HG03064 (cell line): ENCODE measurements at regions not wholly inside any gene's neighbourhood (a gene's known extent, or its start where the extent isn't known, plus 50 kb on each side); places are given as distances from the start of the nearest gene placed in this dataset.
A peak's percentile ranks its signal among the peaks of the same experiment; 100 is the strongest.
"Not testable (repeated sequence)": the region's sequence is repeated elsewhere in the genome, so short reads cannot be mapped to it uniquely, and the experiment has no call there.

Experiments used
- ATAC-seq: cut with Tn5 transposase; IDR thresholded peaks from one replicate; pipeline ENCODE4 v1.9.1; 2021; ENCODE audit warnings: low read depth; ENCODE audit not compliant: unreplicated experiment

GRCh38 chr5:2101685-2102084 is 219.0 kb upstream of the IRX4 start:
- ATAC-seq: no peak

GRCh38 chr5:2096887-2097505 is 214.3 kb upstream of the IRX4 start:
- ATAC-seq: no peak

- ATAC-seq: no peak
Observed at GRCh38 chr5:2095011-2095410, 212.3 kb upstream of the IRX4 start.

- ATAC-seq: no peak
Observed at GRCh38 chr5:2094616-2094995, 211.9 kb upstream of the IRX4 start.

- no peak for ATAC-seq
Observed at GRCh38 chr5:2093859-2094615, 211.3 kb upstream of the IRX4 start.

- no peak for ATAC-seq
Observed at GRCh38 chr5:2091921-2092320, 209.2 kb upstream of the IRX4 start.

- ATAC-seq: no peak
Observed at GRCh38 chr5:2087980-2088379, 205.3 kb upstream of the IRX4 start.

- no peak for ATAC-seq
Observed at GRCh38 chr5:2075365-2075764, 192.6 kb upstream of the IRX4 start.

- no peak for ATAC-seq
Observed at GRCh38 chr5:2071562-2071961, 188.8 kb upstream of the IRX4 start.

- ATAC-seq: not testable (repeated sequence)
Observed at GRCh38 chr5:2070787-2071186, 188.1 kb upstream of the IRX4 start.

- no peak for ATAC-seq
Observed at GRCh38 chr5:2068531-2068930, 185.8 kb upstream of the IRX4 start.

GRCh38 chr5:2066373-2066772 is 183.6 kb upstream of the IRX4 start:
- no peak for ATAC-seq

GRCh38 chr5:2063380-2063779 is 180.7 kb upstream of the IRX4 start:
- not testable (repeated sequence) for ATAC-seq

- no peak for ATAC-seq
Observed at GRCh38 chr5:2052687-2053086, 170.0 kb upstream of the IRX4 start.

- ATAC-seq: no peak
Observed at GRCh38 chr5:2049876-2050275, 167.2 kb upstream of the IRX4 start.

GRCh38 chr5:2048664-2049063 is 165.9 kb upstream of the IRX4 start:
- ATAC-seq: no peak

- ATAC-seq: no peak
Observed at GRCh38 chr5:2047341-2047927, 164.7 kb upstream of the IRX4 start.

- no peak for ATAC-seq
Observed at GRCh38 chr5:2044041-2044440, 161.3 kb upstream of the IRX4 start.

GRCh38 chr5:2039180-2039531 is 156.4 kb upstream of the IRX4 start:
- ATAC-seq: no peak

GRCh38 chr5:2038321-2039179 is 155.8 kb upstream of the IRX4 start:
- ATAC-seq: peak; percentile 94

GRCh38 chr5:2036885-2037284 is 154.2 kb upstream of the IRX4 start:
- no peak for ATAC-seq
